Liver (tissue), 3 donors: ENCODE measurements at regions not wholly inside any gene's neighbourhood (a gene's known extent, or its start where the extent isn't known, plus 50 kb on each side); places are given as distances from the start of the nearest gene placed in this dataset.

ENCODE experiments used
- CTCF ChIP-seq: fragments of 150-350 bp; IDR thresholded peaks from 2 replicates; pipeline ENCODE4 v1.5.1; 2017; ENCODE audit warnings: improper control_type of control experiment, low read depth, low read length; ENCODE audit not compliant: missing input control
- GABPA ChIP-seq, 2 donors: IDR thresholded peaks in 1 of 2; conservative IDR thresholded peaks in 1 of 2; 2 replicates each; pipeline ENCODE4 v1.6.1; 2016; ENCODE audit warnings: antibody characterized with exemption in 2 of 2, mild to moderate bottlenecking in 1 of 2, moderate library complexity in 1 of 2
- MAX ChIP-seq: IDR thresholded peaks from 2 replicates; pipeline ENCODE4 v1.6.1; 2016; ENCODE audit warnings: antibody characterized with exemption
- RAD21 ChIP-seq, 2 donors: IDR thresholded peaks; 2 replicates each; pipeline ENCODE4 v1.6.1; 2016; ENCODE audit warnings: antibody characterized with exemption in 2 of 2, mild to moderate bottlenecking in 2 of 2
- RXRA ChIP-seq, 2 donors: IDR thresholded peaks; 2 replicates each; pipeline ENCODE4 v1.6.1; 2017 to 2018; ENCODE audit warnings: antibody characterized with exemption in 2 of 2, mild to moderate bottlenecking in 1 of 2
- SP1 ChIP-seq: IDR thresholded peaks from 2 replicates; pipeline ENCODE4 v1.6.1; 2018; ENCODE audit warnings: antibody characterized with exemption, mild to moderate bottlenecking
- TAF1 ChIP-seq: conservative IDR thresholded peaks from 2 replicates; pipeline ENCODE4 v1.6.1; 2016; ENCODE audit warnings: antibody characterized with exemption, mild to moderate bottlenecking
- YY1 ChIP-seq: IDR thresholded peaks from 2 replicates; pipeline ENCODE4 v1.6.1; 2016; ENCODE audit warnings: antibody characterized with exemption, mild to moderate bottlenecking
- TF ChIP-seq, protein P1 (sequence below): IDR thresholded peaks from 2 replicates; pipeline ENCODE4 v1.6.1; 2016; ENCODE audit warnings: antibody characterized with exemption
- TF ChIP-seq, protein P2 (sequence below): IDR thresholded peaks from 2 replicates; pipeline ENCODE4 v1.6.1; 2016; ENCODE audit warnings: antibody characterized with exemption, mild to moderate bottlenecking
- donor health status: healthy.
- donor health status: healthy.

GRCh38 chr6:16876201-16876600 is 114.9 kb upstream of the ATXN1 start:
- TF ChIP-seq, protein P1, sequence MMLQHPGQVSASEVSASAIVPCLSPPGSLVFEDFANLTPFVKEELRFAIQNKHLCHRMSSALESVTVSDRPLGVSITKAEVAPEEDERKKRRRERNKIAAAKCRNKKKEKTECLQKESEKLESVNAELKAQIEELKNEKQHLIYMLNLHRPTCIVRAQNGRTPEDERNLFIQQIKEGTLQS = no peak
- TF ChIP-seq RAD21 (IDR thresholded peaks at IDR 0.05) (no peak), MAX (no peak), CTCF (no peak), GABPA (IDR thresholded peaks at IDR 0.05 in 1 of 2, conservative IDR thresholded peaks at IDR 0.05 in 1 of 2) (no peak), YY1 (no peak), RXRA (IDR thresholded peaks at IDR 0.05) (no peak), TAF1 (no peak), SP1 (no peak)
- TF ChIP-seq, protein P2, sequence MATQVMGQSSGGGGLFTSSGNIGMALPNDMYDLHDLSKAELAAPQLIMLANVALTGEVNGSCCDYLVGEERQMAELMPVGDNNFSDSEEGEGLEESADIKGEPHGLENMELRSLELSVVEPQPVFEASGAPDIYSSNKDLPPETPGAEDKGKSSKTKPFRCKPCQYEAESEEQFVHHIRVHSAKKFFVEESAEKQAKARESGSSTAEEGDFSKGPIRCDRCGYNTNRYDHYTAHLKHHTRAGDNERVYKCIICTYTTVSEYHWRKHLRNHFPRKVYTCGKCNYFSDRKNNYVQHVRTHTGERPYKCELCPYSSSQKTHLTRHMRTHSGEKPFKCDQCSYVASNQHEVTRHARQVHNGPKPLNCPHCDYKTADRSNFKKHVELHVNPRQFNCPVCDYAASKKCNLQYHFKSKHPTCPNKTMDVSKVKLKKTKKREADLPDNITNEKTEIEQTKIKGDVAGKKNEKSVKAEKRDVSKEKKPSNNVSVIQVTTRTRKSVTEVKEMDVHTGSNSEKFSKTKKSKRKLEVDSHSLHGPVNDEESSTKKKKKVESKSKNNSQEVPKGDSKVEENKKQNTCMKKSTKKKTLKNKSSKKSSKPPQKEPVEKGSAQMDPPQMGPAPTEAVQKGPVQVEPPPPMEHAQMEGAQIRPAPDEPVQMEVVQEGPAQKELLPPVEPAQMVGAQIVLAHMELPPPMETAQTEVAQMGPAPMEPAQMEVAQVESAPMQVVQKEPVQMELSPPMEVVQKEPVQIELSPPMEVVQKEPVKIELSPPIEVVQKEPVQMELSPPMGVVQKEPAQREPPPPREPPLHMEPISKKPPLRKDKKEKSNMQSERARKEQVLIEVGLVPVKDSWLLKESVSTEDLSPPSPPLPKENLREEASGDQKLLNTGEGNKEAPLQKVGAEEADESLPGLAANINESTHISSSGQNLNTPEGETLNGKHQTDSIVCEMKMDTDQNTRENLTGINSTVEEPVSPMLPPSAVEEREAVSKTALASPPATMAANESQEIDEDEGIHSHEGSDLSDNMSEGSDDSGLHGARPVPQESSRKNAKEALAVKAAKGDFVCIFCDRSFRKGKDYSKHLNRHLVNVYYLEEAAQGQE = no peak
